H1 (cell line): ENCODE measurements at regions not wholly inside any gene's neighbourhood (a gene's known extent, or its start where the extent isn't known, plus 50 kb on each side); places are given as distances from the start of the nearest gene placed in this dataset.

ENCODE experiments used
- CTCF ChIA-PET: fragments of 300-600 bp; sonication (Branson Sonifier 250); formaldehyde crosslinking; loops from one replicate; lab custom pipeline; 2021; ENCODE audit not compliant: partially characterized antibody; lab: Charles Lee
- POLR2A ChIA-PET: fragments of 300-600 bp; sonication (Branson Sonifier 250); formaldehyde crosslinking; loops from one replicate; lab custom pipeline; 2021; ENCODE audit warnings: inconsistent platforms; ENCODE audit not compliant: partially characterized antibody; lab: Charles Lee
- DNase-seq, 2 experiments: peaks; one replicate each; pipeline versions ENCODE4 v3.0.0 to v3.0.0-alpha.2; 2010 to 2022; ENCODE audit warnings: low spot score in 2 of 2, low read depth in 1 of 2, mixed read lengths in 1 of 2
- FAIRE-seq: peaks from 2 replicates; lab custom pipeline; 2011; peaks lifted over from hg19 to GRCh38; lab: Jason Lieb, UNC
- H2AFZ ChIP-seq: 2 replicates; pipeline ENCODE4 v1.8.1; 2012; ENCODE audit warnings: low read length, inconsistent platforms
- H2AK5ac ChIP-seq: 2 replicates; pipeline ENCODE4 v1.6.1; 2013; ENCODE audit warnings: low read depth, low read length
- H2BK120ac ChIP-seq: replicated peaks from 2 replicates; pipeline ENCODE3; 2013; ENCODE audit warnings: low read depth, low read length, inconsistent platforms
- H2BK12ac ChIP-seq: 2 replicates; pipeline ENCODE4 v1.6.1; 2013; ENCODE audit warnings: low read depth, low read length
- H2BK15ac ChIP-seq: 2 replicates; pipeline ENCODE4 v1.6.1; 2013; ENCODE audit warnings: low read length
- H2BK20ac ChIP-seq: 2 replicates; pipeline ENCODE4 v1.6.1; 2013; ENCODE audit warnings: low read length
- H2BK5ac ChIP-seq: 2 replicates; pipeline ENCODE4 v1.6.1; 2013; ENCODE audit warnings: low read depth, low read length
- H3K14ac ChIP-seq: 2 replicates; pipeline ENCODE4 v1.6.1; 2013; ENCODE audit warnings: inconsistent platforms; ENCODE audit not compliant: insufficient read length
- H3K18ac ChIP-seq: 2 replicates; pipeline ENCODE4 v1.6.1; 2013; ENCODE audit warnings: low read length; ENCODE audit errors: extremely low read depth
- H3K23ac ChIP-seq: 2 replicates; pipeline ENCODE4 v1.6.1; 2013; ENCODE audit warnings: inconsistent platforms; ENCODE audit not compliant: insufficient read length
- H3K23me2 ChIP-seq: 2 replicates; pipeline ENCODE4 v1.6.1; 2013; ENCODE audit warnings: low read depth, low read length
- H3K27ac ChIP-seq: 2 replicates; pipeline ENCODE4 v1.6.1; 2011; ENCODE audit warnings: low read depth, low read length, inconsistent platforms
- H3K27me3 ChIP-seq, 4 experiments: replicated peaks in 1 of 4; 1 replicate in 1 of 4; 2 replicates in 3 of 4; pipeline versions ENCODE4 v1.6.1 to v1.8.1; 2011 to 2013; ENCODE audit warnings: low read length in 3 of 4, mild to moderate bottlenecking in 3 of 4, inconsistent platforms in 2 of 4, mixed read lengths in 2 of 4, moderate library complexity in 1 of 4; ENCODE audit not compliant: control insufficient read depth in 3 of 4, insufficient read depth in 3 of 4; ENCODE audit errors: extremely low read depth in 1 of 4
- H3K36me3 ChIP-seq, 4 experiments: 2 replicates each; pipeline versions ENCODE4 v1.6.1 to v1.8.1; 2011 to 2013; ENCODE audit warnings: mild to moderate bottlenecking in 4 of 4, low read length in 3 of 4, moderate library complexity in 2 of 4, control low read depth in 1 of 4, inconsistent platforms in 1 of 4; ENCODE audit not compliant: insufficient read depth in 4 of 4, control insufficient read depth in 2 of 4
- H3K4ac ChIP-seq: replicated peaks from 2 replicates; pipeline ENCODE3; 2013; ENCODE audit warnings: low read length, low read depth, mixed read lengths, inconsistent platforms; ENCODE audit not compliant: insufficient read length
- H3K4me1 ChIP-seq, 4 experiments: replicated peaks in 1 of 4; 1 replicate in 1 of 4; 2 replicates in 3 of 4; pipeline versions ENCODE4 v1.6.1 to v1.8.1; 2011 to 2013; ENCODE audit warnings: low read length in 3 of 4, inconsistent platforms in 2 of 4, mixed read lengths in 1 of 4; ENCODE audit not compliant: insufficient read depth in 4 of 4, control insufficient read depth in 3 of 4
- H3K4me2 ChIP-seq, 2 experiments: 2 replicates each; pipeline versions ENCODE4 v1.6.1 to v1.8.1; 2011 to 2013; ENCODE audit warnings: low read depth in 2 of 2, low read length in 2 of 2, control low read depth in 1 of 2, inconsistent platforms in 1 of 2, mild to moderate bottlenecking in 1 of 2; ENCODE audit not compliant: insufficient read depth in 1 of 2
- H3K4me3 ChIP-seq, 4 experiments: fragments of 200-600, 300-600 bp in 1 of 4; sonication (generic), shearing (Covaris generic), sonication (Bioruptor Twin) in 1 of 4; 2 replicates each; pipeline versions ENCODE4 v1.5.1 to v1.8.1; 2011 to 2016; ENCODE audit warnings: low read length in 4 of 4, low read depth in 3 of 4, control low read depth in 2 of 4, inconsistent platforms in 2 of 4, mild to moderate bottlenecking in 2 of 4, mixed read lengths in 1 of 4, moderate library complexity in 1 of 4; ENCODE audit not compliant: insufficient read depth in 2 of 4; ENCODE audit errors: extremely low read depth in 1 of 4
- H3K56ac ChIP-seq: replicated peaks from 2 replicates; pipeline ENCODE3; 2013; ENCODE audit warnings: low read depth, mild to moderate bottlenecking, mixed read lengths, low read length, inconsistent platforms; ENCODE audit not compliant: insufficient read length
- H3K79me1 ChIP-seq: 2 replicates; pipeline ENCODE4 v1.6.1; 2013; ENCODE audit warnings: low read depth, low read length, control low read depth
- H3K79me2 ChIP-seq, 2 experiments: 2 replicates each; pipeline versions ENCODE4 v1.6.1 to v1.8.1; 2012 to 2013; ENCODE audit warnings: low read length in 2 of 2, mild to moderate bottlenecking in 2 of 2, inconsistent platforms in 1 of 2; ENCODE audit not compliant: insufficient read depth in 2 of 2, control insufficient read depth in 1 of 2
- H3K9ac ChIP-seq, 4 experiments: replicated peaks in 1 of 4; 1 replicate in 1 of 4; 2 replicates in 3 of 4; pipeline versions ENCODE4 v1.6.1 to v1.8.1; 2011 to 2013; ENCODE audit warnings: low read depth in 3 of 4, low read length in 3 of 4, control low read depth in 2 of 4, mild to moderate bottlenecking in 2 of 4, moderate library complexity in 2 of 4, inconsistent platforms in 1 of 4; ENCODE audit errors: extremely low read depth in 1 of 4
- H3K9me3 ChIP-seq, 2 experiments: 2 replicates each; pipeline versions ENCODE4 v1.6.1 to v1.8.1; 2012 to 2013; ENCODE audit warnings: mild to moderate bottlenecking in 2 of 2, moderate library complexity in 2 of 2, control low read depth in 1 of 2, inconsistent platforms in 1 of 2, low read depth in 1 of 2, low read length in 1 of 2, mixed read lengths in 1 of 2; ENCODE audit not compliant: insufficient read depth in 2 of 2
- H4K20me1 ChIP-seq, 2 experiments: replicated peaks in 1 of 2; 2 replicates each; pipeline versions ENCODE3 to v1.8.1; 2011 to 2013; ENCODE audit warnings: inconsistent platforms in 2 of 2, low read length in 2 of 2, mild to moderate bottlenecking in 1 of 2; ENCODE audit not compliant: insufficient read depth in 2 of 2, control insufficient read depth in 1 of 2
- H4K5ac ChIP-seq: 2 replicates; pipeline ENCODE4 v1.6.1; 2013; ENCODE audit warnings: low read length, low read depth, mixed read lengths, inconsistent platforms; ENCODE audit not compliant: insufficient read length
- H4K8ac ChIP-seq: 2 replicates; pipeline ENCODE4 v1.8.0; 2013; ENCODE audit warnings: mild to moderate bottlenecking, moderate library complexity, low read length, inconsistent platforms; ENCODE audit not compliant: insufficient read depth; ENCODE audit errors: extremely low read depth
- H4K91ac ChIP-seq: replicated peaks from 2 replicates; pipeline ENCODE3; 2013; ENCODE audit warnings: low read length, mixed read lengths, inconsistent platforms; ENCODE audit not compliant: insufficient read length
- ASH2L ChIP-seq: fragments of 200-600, 300-600 bp; sonication (generic); IDR thresholded peaks from one replicate; pipeline ENCODE4 v1.7.1; 2017; ENCODE audit warnings: low read length
- POLR2A ChIP-seq, 2 experiments: IDR thresholded peaks; 1 replicate in 1 of 2; 2 replicates in 1 of 2; pipeline ENCODE4 v1.6.1; 2011; ENCODE audit warnings: low read depth in 2 of 2, low read length in 2 of 2, mild to moderate bottlenecking in 2 of 2; ENCODE audit errors: control extremely low read depth in 1 of 2
- RBBP5 ChIP-seq: IDR thresholded peaks from 2 replicates; pipeline ENCODE4 v1.7.1; 2012; ENCODE audit warnings: low read depth, mild to moderate bottlenecking, inconsistent platforms, low read length, moderate library complexity, borderline replicate concordance
- RFX5 ChIP-seq: IDR thresholded peaks from 2 replicates; pipeline ENCODE4 v1.6.1; 2011; ENCODE audit warnings: low read depth, low read length, improper control_type of control experiment, borderline replicate concordance
- RNF2 ChIP-seq: fragments of 200-900, 300-1000 bp; sonication (generic); IDR thresholded peaks from 2 replicates; pipeline ENCODE4 v1.7.1; 2016; ENCODE audit warnings: borderline replicate concordance, low read depth, mild to moderate bottlenecking, antibody characterized with exemption, low read length; ENCODE audit not compliant: poor library complexity, severe bottlenecking; ENCODE audit errors: missing control alignments
- SAP30 ChIP-seq: fragments of 300-600 bp; sonication (generic); IDR thresholded peaks from 2 replicates; pipeline ENCODE4 v1.7.1; 2012; ENCODE audit warnings: low read length, moderate library complexity, mild to moderate bottlenecking, inconsistent platforms; ENCODE audit not compliant: insufficient read depth, insufficient replicate concordance
- TEAD4 ChIP-seq: IDR thresholded peaks from 2 replicates; pipeline ENCODE4 v1.6.1; 2012; ENCODE audit warnings: low read depth, low read length, inconsistent platforms, mixed read lengths
- WGBS, 2 experiments: shearing (Covaris generic) in 1 of 2; methylation state at CpG; one replicate each; pipeline versions ENCODE4 v1.1.6 to v1.1.7; 2013 to 2015; ENCODE audit warnings: low lambda C conversion rate in 2 of 2, mixed read lengths in 2 of 2, inconsistent platforms in 1 of 2, low coverage in 1 of 2, missing lambda C conversion rate in 1 of 2; ENCODE audit not compliant: insufficient replicate concordance in 2 of 2, insufficient coverage in 1 of 2, insufficient read length in 1 of 2; ENCODE audit errors: extremely low coverage in 1 of 2, missing lambda C conversion rate in 1 of 2; 5-methylcytosine and 5-hydroxymethylcytosine counted together
- TF ChIP-seq, protein P1 (sequence below), 3 experiments: IDR thresholded peaks; 1 replicate in 2 of 3; 2 replicates in 1 of 3; pipeline versions ENCODE4 v1.5.1 to v1.6.1; 2011; ENCODE audit warnings: low read length in 3 of 3, mild to moderate bottlenecking in 3 of 3, inconsistent platforms in 2 of 3, low read depth in 1 of 3, moderate library complexity in 1 of 3; ENCODE audit not compliant: insufficient read depth in 1 of 3; ENCODE audit errors: control extremely low read depth in 1 of 3

- no peak for FAIRE-seq
- no peak overlapping the region for H3K23ac ChIP-seq
- no peak overlapping the region for H2AFZ ChIP-seq
- H2BK15ac ChIP-seq: no peak overlapping the region
- no peaks in the 10 kb centered on the region for H3K27me3 ChIP-seq
- no peak overlapping the region for H2BK120ac ChIP-seq
- no peaks in the 10 kb centered on the region for H3K79me1 ChIP-seq
- CTCF ChIA-PET: no interaction called here
- no peak overlapping the region for H3K9ac ChIP-seq
- no peak overlapping the region for H2AK5ac ChIP-seq
- H4K20me1 ChIP-seq: no peaks in the 10 kb centered on the region
- no peaks in the 10 kb centered on the region for H3K79me2 ChIP-seq
- H3K18ac ChIP-seq: no peak overlapping the region
- no peak overlapping the region for H2BK20ac ChIP-seq
- H3K4me3 ChIP-seq: no peak overlapping the region
- H4K91ac ChIP-seq: no peak overlapping the region
- H3K27ac ChIP-seq: no peak overlapping the region
- no peaks in the 10 kb centered on the region; a peak in 1 of 4 replicates for H3K9me3 ChIP-seq
- H3K14ac ChIP-seq: no peak overlapping the region
- H3K23me2 ChIP-seq: no peaks in the 10 kb centered on the region
- no peak for DNase-seq
- H3K36me3 ChIP-seq: no peaks in the 10 kb centered on the region
- H2BK12ac ChIP-seq: no peak overlapping the region
- no peak overlapping the region for H3K4me2 ChIP-seq
- H3K56ac ChIP-seq: no peak overlapping the region
- H4K5ac ChIP-seq: no peak overlapping the region
- no peaks in the 10 kb centered on the region for H3K4me1 ChIP-seq
- H2BK5ac ChIP-seq: no peak overlapping the region
- 100% methylated on average over 1 of the region's 1 CpG; no CpG with 5 or more reads in 1 of the 2 experiments for WGBS, 2 experiments
- POLR2A ChIA-PET: no interaction called here
- H4K8ac ChIP-seq: no peak overlapping the region
- no peak overlapping the region for H3K4ac ChIP-seq
- no peak for TF ChIP-seq TEAD4
- no peak for TF ChIP-seq RBBP5
- TF ChIP-seq, protein P1, sequence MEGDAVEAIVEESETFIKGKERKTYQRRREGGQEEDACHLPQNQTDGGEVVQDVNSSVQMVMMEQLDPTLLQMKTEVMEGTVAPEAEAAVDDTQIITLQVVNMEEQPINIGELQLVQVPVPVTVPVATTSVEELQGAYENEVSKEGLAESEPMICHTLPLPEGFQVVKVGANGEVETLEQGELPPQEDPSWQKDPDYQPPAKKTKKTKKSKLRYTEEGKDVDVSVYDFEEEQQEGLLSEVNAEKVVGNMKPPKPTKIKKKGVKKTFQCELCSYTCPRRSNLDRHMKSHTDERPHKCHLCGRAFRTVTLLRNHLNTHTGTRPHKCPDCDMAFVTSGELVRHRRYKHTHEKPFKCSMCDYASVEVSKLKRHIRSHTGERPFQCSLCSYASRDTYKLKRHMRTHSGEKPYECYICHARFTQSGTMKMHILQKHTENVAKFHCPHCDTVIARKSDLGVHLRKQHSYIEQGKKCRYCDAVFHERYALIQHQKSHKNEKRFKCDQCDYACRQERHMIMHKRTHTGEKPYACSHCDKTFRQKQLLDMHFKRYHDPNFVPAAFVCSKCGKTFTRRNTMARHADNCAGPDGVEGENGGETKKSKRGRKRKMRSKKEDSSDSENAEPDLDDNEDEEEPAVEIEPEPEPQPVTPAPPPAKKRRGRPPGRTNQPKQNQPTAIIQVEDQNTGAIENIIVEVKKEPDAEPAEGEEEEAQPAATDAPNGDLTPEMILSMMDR (IDR thresholded peaks at IDR 0.05; ENCODE audit: control extremely low read depth in 1 of 3, insufficient read depth in 1 of 3, low read depth in 1 of 3, low read length in 3 of 3): no peak
- no peak for TF ChIP-seq POLR2A (IDR thresholded peaks at IDR 0.05; ENCODE audit: control extremely low read depth in 1 of 2, low read depth in 2 of 2, low read length in 2 of 2)
- no peak for TF ChIP-seq SAP30
- no peak for TF ChIP-seq RNF2
- no peak for TF ChIP-seq ASH2L
- TF ChIP-seq RFX5: no peak
Observed at GRCh38 chrX:45630078-45630477, 429.4 kb upstream of the DIPK2B start.
